GM18858 (cell line): ENCODE measurements at regions not wholly inside any gene's neighbourhood (a gene's known extent, or its start where the extent isn't known, plus 50 kb on each side); places are given as distances from the start of the nearest gene placed in this dataset.
A peak's percentile ranks its signal among the peaks of the same experiment; 100 is the strongest.
"Not testable (repeated sequence)": the region's sequence is repeated elsewhere in the genome, so short reads cannot be mapped to it uniquely, and the experiment has no call there.

ENCODE experiments used
- ATAC-seq: cut with Tn5 transposase; IDR thresholded peaks from one replicate; pipeline ENCODE4 v1.9.1; 2021; ENCODE audit not compliant: unreplicated experiment

- ATAC-seq: not testable (repeated sequence)
Observed at GRCh38 chr2:87452193-87452592, 295.7 kb upstream of the PLGLB2 start.

- ATAC-seq: not testable (repeated sequence)
Observed at GRCh38 chr2:87452861-87453260, 295.0 kb upstream of the PLGLB2 start.

GRCh38 chr2:87453965-87454364 is 293.9 kb upstream of the PLGLB2 start:
- ATAC-seq: not testable (repeated sequence)

- ATAC-seq: not testable (repeated sequence)
Observed at GRCh38 chr2:87454421-87454820, 293.5 kb upstream of the PLGLB2 start.

- ATAC-seq: not testable (repeated sequence)
Observed at GRCh38 chr2:87455209-87455853, 292.6 kb upstream of the PLGLB2 start.

DNA sequence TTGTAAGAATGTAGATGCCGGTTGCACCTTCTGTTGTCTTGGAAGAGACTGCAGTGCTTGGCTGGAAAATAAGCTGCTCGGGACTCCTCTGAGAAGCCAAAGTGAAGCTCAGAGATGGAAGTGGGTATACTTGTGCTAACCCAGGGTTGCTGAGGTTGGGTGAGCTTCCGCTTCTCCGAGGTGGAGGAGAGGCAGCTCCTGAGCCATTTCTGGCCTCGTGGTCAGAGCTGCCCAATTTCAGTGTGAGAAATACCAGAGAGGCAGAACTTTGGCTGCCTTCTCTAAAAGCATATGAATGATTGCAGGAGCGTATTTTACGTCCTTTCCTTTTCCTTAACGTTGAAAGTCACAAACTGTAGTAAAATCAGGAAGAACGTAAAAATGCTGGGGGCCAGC is 292.0 kb upstream of the PLGLB2 start:
- ATAC-seq: not testable (repeated sequence)

- peak; percentile 75 for ATAC-seq
Observed at GRCh38 chr2:87456477-87457128, 291.3 kb upstream of the PLGLB2 start.

DNA sequence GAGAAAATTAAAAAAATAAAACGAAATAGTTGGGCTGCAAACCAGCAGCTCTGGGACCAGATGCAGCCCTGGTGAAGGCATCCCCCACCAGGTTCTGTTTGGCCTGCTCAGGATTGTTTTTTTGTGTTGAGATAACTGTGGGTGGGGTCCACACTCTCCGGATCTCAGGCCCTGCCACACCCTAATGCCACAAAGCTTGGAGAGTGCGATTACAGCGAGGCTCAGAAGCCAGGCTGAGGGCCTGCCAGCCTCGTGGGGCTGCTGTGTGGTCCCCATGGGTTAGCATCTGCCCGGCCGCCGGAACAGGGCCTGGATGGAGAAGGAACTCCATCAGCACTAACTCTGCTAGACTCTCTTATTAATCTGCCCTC is 290.8 kb upstream of the PLGLB2 start:
- not testable (repeated sequence) for ATAC-seq

GRCh38 chr2:87458938-87459337 is 288.9 kb upstream of the PLGLB2 start:
- ATAC-seq: peak; percentile 28

GRCh38 chr2:87460104-87460503 is 287.8 kb upstream of the PLGLB2 start:
- not testable (repeated sequence) for ATAC-seq

DNA sequence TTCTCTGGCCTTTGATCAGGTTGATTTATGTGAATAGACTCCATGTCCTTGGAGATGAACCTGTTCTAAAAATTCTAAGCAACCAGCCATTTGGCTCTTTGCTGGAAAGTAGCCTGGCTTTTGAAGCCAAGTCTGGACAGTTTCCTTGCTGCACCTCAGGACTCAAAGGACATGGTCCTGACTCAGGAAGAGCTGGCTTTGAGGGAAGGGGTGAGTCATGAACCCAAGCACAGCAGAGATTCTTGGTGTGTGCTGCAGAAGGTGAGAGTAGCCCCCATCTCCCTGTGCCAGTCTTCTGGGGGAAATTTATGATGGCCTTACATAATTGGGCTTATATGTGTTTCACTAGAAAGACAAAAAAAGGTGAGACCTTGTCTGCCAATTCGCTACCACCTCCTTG is 287.2 kb upstream of the PLGLB2 start:
- ATAC-seq: not testable (repeated sequence)

GRCh38 chr2:87461671-87462070 is 286.2 kb upstream of the PLGLB2 start:
- not testable (repeated sequence) for ATAC-seq

GRCh38 chr2:87464219-87464618 is 283.7 kb upstream of the PLGLB2 start:
- not testable (repeated sequence) for ATAC-seq

GRCh38 chr2:87465730-87466129 is 282.2 kb upstream of the PLGLB2 start:
- ATAC-seq: not testable (repeated sequence)

GRCh38 chr2:87466591-87467120 is 281.2 kb upstream of the PLGLB2 start:
- peak; percentile 41 for ATAC-seq

- ATAC-seq: not testable (repeated sequence)
Observed at GRCh38 chr2:87468429-87468981, 279.4 kb upstream of the PLGLB2 start.

DNA sequence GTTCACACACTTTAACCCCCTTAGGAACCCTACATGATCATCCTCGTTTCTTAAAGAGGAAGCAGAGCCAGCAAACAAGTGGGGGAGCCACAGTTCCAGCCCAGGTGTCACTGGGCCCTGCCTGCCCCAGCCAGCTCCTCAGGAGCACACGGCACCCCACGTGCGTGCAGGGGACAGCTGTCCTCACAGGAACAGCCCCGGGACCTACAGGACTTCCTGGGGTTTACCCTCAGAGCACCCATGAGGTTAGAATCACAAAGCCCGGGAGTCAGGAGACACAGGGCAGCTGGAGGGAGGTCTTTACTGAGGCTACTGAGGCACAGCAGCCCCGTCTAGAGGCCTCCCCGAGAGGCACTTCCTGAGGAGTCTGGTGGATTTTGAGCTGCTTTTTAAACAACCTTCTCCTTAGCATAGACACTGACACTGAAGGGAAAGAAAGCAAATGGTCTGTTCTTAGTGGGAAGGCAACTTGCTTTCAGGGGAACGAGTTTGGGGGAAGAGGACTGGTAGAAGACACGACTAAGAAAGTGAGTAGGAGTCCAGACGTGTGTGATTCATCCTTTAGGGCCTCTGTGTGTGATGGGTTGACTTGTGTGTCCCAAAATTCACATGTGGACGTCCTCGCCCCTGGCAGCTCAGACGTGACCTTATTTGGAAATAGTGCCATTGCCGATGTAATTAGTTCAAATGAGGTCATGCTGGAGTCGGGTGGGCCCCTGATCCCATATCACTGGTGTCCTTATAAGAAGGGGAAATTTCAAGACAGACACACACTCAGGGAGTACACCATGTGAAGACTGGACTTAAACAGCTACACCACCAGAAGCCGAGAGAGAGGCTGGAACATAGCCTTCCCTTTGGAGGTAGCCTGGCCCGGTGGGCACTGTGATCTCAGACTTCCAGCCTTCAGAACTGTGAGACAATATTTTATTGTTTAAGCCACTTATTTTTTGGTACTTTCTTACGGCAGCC is 278.4 kb upstream of the PLGLB2 start:
- ATAC-seq: not testable (repeated sequence)

DNA sequence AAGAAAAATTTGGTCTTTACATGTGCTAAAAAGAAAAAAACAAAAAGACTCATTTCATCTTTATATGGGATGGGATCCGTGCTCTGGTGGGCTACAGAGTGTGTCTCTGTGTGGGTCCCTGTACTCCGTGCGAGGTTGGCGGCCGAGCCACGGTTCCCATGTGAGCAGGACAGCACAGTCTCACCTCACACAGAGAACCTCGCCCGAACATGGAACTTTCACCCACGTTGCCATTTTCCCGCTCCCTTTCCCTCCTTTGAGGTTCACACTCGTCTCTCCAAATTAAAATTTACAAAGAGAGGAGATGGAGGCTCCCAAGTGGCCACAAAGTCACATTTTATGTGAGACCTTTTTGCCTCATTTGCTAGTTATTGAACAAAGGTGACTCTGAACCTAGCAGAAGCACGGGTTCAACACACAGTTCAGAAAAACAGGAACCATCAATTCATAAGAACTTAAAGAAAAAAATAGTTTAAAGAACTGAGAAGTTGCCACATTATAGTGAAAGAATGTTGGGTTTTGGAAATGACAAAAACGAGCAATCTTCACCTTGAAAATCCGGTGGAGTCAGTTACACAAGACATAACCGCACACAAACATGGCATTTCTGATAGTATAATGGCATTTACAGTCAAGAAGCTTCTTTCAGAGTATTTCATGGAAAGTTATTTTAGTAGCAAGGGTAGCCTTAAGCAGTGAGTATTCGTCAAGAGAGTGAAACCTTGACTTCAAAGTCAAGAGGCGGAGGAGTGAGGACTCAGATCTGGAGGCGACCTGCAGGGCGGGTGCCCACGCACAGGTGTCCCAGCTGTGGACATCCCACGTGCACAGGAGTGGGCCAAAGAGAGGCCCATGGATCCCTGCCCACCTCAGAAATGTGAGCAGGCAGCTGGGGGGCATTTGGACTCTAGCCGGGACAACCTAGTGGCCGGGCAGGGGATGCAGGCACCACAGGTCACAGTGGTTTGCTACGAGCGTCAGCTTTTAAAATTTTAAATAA is 277.2 kb upstream of the PLGLB2 start:
- peak; percentile 42 for ATAC-seq

- ATAC-seq: not testable (repeated sequence)
Observed at GRCh38 chr2:87471478-87471877, 276.4 kb upstream of the PLGLB2 start.
